ENCODE measurements at regions not wholly inside any gene's neighbourhood (a gene's known extent, or its start where the extent isn't known, plus 50 kb on each side); places are given as distances from the start of the nearest gene placed in this dataset.

DNA sequence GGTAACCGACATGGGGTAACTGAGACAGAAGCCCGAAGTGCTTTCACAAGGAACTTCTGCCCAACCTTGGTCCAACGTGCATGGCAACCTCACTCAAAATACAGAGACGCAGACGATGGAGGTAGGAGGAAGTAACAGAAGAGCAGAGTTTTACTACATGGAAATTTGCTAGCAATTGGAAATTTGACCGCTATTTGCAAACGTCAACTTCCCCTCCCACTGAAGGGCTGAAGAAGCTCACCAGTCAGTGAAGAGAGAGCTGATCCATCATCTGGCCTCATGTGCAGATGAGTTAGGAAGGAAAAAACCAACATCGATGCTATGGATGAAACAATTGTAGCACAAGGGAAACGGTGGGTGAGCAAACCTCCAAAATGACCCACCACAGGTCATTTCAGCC, 196.7 kb downstream of the RGS3 start:
- Histone ChIP-seq H3K27ac (no peak overlapping the region), H3K27me3 (peaks cover 0 to 12% (median 0%) of the 10 kb centered on the region in 3 donors), H3K36me3 (no peaks in the 10 kb centered on the region), H3K9me3 (no peaks in the 10 kb centered on the region), H3K4me1 (peaks cover 2 to 25% (median 16%) of the 10 kb centered on the region in 4 donors), H3K4me3 (no peak overlapping the region)
- no peak for DNase-seq
- WGBS, 5 donors, result 72 to 84% (median 73%) methylated on average over 9 of the region's 9 CpGs
- intact Hi-C loops (cut with DNase I; ENCODE audit: low total_unique reads), result no loop called here
- no peak for TF ChIP-seq POLR2AphosphoS5 (IDR thresholded peaks at IDR 0.05)
- TF ChIP-seq EP300 (IDR thresholded peaks at IDR 0.05), result no peak
- no peak for TF ChIP-seq CTCF (IDR thresholded peaks at IDR 0.05)
- TF ChIP-seq POLR2A (IDR thresholded peaks at IDR 0.05), result no peak

GRCh38 chr9:113661074-113661473, 197.5 kb downstream of the RGS3 start:
- intact Hi-C loops (cut with DNase I; ENCODE audit: low total_unique reads), result no loop called here
- Histone ChIP-seq H3K36me3 (no peaks in the 10 kb centered on the region), H3K4me1 (peaks cover 0 to 18% (median 11%) of the 10 kb centered on the region in 4 donors), H3K9me3 (no peaks in the 10 kb centered on the region), H3K4me3 (no peak overlapping the region), H3K27me3 (peaks cover 0 to 12% (median 0%) of the 10 kb centered on the region in 3 donors), H3K27ac (no peak overlapping the region)
- TF ChIP-seq EP300 (IDR thresholded peaks at IDR 0.05), result no peak
- no peak for TF ChIP-seq CTCF (IDR thresholded peaks at IDR 0.05)
- no peak for TF ChIP-seq POLR2AphosphoS5 (IDR thresholded peaks at IDR 0.05)
- TF ChIP-seq POLR2A (IDR thresholded peaks at IDR 0.05), result no peak
- DNase-seq, result no peak
- 75 to 86% (median 82%) methylated on average over 7 of the region's 7 CpGs for WGBS, 5 donors

- 81 to 86% (median 86%) methylated on average over 16 of the region's 16 CpGs for WGBS, 5 donors
- Histone ChIP-seq H3K36me3 (no peaks in the 10 kb centered on the region), H3K4me1 (no peaks in the 10 kb centered on the region), H3K9me3 (no peaks in the 10 kb centered on the region), H3K27ac (no peak overlapping the region), H3K27me3 (no peaks in the 10 kb centered on the region), H3K4me3 (no peak overlapping the region)
- DNase-seq, result no peak
- no peak for TF ChIP-seq EP300 (IDR thresholded peaks at IDR 0.05)
- no peak for TF ChIP-seq CTCF (IDR thresholded peaks at IDR 0.05)
- no peak for TF ChIP-seq POLR2AphosphoS5 (IDR thresholded peaks at IDR 0.05)
- no peak for TF ChIP-seq POLR2A (IDR thresholded peaks at IDR 0.05)
- intact Hi-C loops (cut with DNase I; ENCODE audit: low total_unique reads), result no loop called here
These were observed 200.8 kb downstream of the RGS3 start for GRCh38 chr9:113664181-113664875.

DNA sequence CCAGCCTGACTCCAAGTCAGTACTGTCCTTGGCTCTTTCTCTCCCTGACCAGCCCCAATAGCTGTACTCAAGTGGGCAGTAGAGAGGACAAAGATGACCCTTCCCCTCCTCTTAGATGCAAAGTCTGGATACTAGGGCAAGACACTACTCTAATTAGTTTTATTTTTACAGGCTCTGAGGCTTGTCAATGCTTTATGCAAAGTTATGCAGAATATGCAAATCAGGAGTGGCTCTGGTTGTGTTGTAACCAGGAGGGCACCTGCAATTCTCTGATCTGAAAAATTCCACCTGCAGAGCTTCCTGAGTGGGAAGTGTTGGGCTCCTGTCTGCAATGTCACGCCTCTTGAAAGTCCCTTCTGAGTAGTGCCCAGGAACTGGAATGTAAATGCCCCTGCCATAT, 201.5 kb downstream of the RGS3 start:
- no peaks in the 10 kb centered on the region for H3K36me3 ChIP-seq
- H3K4me3 ChIP-seq, result no peak overlapping the region
- H3K27ac ChIP-seq, result no peak overlapping the region
- intact Hi-C loops (cut with DNase I; ENCODE audit: low total_unique reads), result no loop called here
- 75 to 96% (median 94%) methylated on average over 1 of the region's 1 CpG for WGBS, 5 donors
- TF ChIP-seq EP300 (IDR thresholded peaks at IDR 0.05), result no peak
- no peak for TF ChIP-seq CTCF (IDR thresholded peaks at IDR 0.05)
- no peak for TF ChIP-seq POLR2AphosphoS5 (IDR thresholded peaks at IDR 0.05)
- TF ChIP-seq POLR2A (IDR thresholded peaks at IDR 0.05), result no peak
- no peaks in the 10 kb centered on the region for H3K27me3 ChIP-seq
- H3K9me3 ChIP-seq, result no peaks in the 10 kb centered on the region
- DNase-seq, result no peak
- H3K4me1 ChIP-seq, result no peaks in the 10 kb centered on the region
